ENCODE measurements at regions not wholly inside any gene's neighbourhood (a gene's known extent, or its start where the extent isn't known, plus 50 kb on each side); places are given as distances from the start of the nearest gene placed in this dataset.

- TF ChIP-seq CTCF (IDR thresholded peaks at IDR 0.05) (no peak), EZH2 (IDR thresholded peaks at IDR 0.05; ENCODE audit: borderline replicate concordance, insufficient read depth, low read depth, low read length, poor library complexity, severe bottlenecking) (no peak)
Observed at GRCh38 chr11:33605703-33606102, 94.9 kb downstream of the C11orf91 start.

Data from B cell (primary cell).